Liver (tissue), 2 donors: ENCODE measurements at regions not wholly inside any gene's neighbourhood (a gene's known extent, or its start where the extent isn't known, plus 50 kb on each side); places are given as distances from the start of the nearest gene placed in this dataset.

ENCODE experiments used
- CTCF ChIP-seq: fragments of 150-350 bp; IDR thresholded peaks from 2 replicates; pipeline ENCODE4 v1.5.1; 2017; ENCODE audit warnings: improper control_type of control experiment, low read depth, low read length; ENCODE audit not compliant: missing input control
- REST ChIP-seq: IDR thresholded peaks from 2 replicates; pipeline ENCODE4 v1.6.1; 2016; ENCODE audit warnings: antibody characterized with exemption, mild to moderate bottlenecking
- donor health status: healthy.

- no peak for TF ChIP-seq CTCF
- no peak for TF ChIP-seq REST
These were observed 816.1 kb upstream of the TMEM132C start for GRCh38 chr12:127450826-127451225.
